ENCODE measurements at regions not wholly inside any gene's neighbourhood (a gene's known extent, or its start where the extent isn't known, plus 50 kb on each side); places are given as distances from the start of the nearest gene placed in this dataset.

- no peak for TF ChIP-seq CTCF (IDR thresholded peaks at IDR 0.05)
- TF ChIP-seq POLR2AphosphoS5 (IDR thresholded peaks at IDR 0.05): no peak
- no peak for TF ChIP-seq POLR2A (IDR thresholded peaks at IDR 0.05)
- no peak for TF ChIP-seq EP300 (IDR thresholded peaks at IDR 0.05; ENCODE audit: low read depth)
- no peak overlapping the region for H3K4me3 ChIP-seq
- H3K9me3 ChIP-seq: no peaks in the 10 kb centered on the region
- intact Hi-C loops (cut with DNase I; ENCODE audit: low total_unique reads): no loop called here
- no peak for DNase-seq
- H3K4me1 ChIP-seq: no peaks in the 10 kb centered on the region
- H3K27ac ChIP-seq: no peak overlapping the region
- no peaks in the 10 kb centered on the region for H3K27me3 ChIP-seq
- in situ Hi-C loops (cut with MboI; ENCODE audit: low pct_ligation_motif_present in 1 of 4, low pct_unique_long_range_greater_than_20kb in 1 of 4, low sequenced_read_pairs in 3 of 4): no loop called here
- no peaks in the 10 kb centered on the region for H3K36me3 ChIP-seq
Measured at GRCh38 chr15:81572190-81572589, 198.2 kb upstream of the TMC3 start.

GRCh38 chr15:81569286-81570080 is 195.5 kb upstream of the TMC3 start:
- H3K9me3 ChIP-seq: no peaks in the 10 kb centered on the region
- no peaks in the 10 kb centered on the region for H3K36me3 ChIP-seq
- no peak overlapping the region for H3K4me3 ChIP-seq
- no peak for DNase-seq
- intact Hi-C loops (cut with DNase I; ENCODE audit: low total_unique reads) (no loop called here), in situ Hi-C loops (cut with MboI; ENCODE audit: low pct_ligation_motif_present in 1 of 4, low pct_unique_long_range_greater_than_20kb in 1 of 4, low sequenced_read_pairs in 3 of 4) (no loop called here)
- no peak overlapping the region for H3K27ac ChIP-seq
- no peaks in the 10 kb centered on the region for H3K4me1 ChIP-seq
- 67 to 68% methylated on average over 4 of the region's 4 CpGs for WGBS, 2 donors (ENCODE audit: low coverage in 1 of 2)
- H3K27me3 ChIP-seq: no peaks in the 10 kb centered on the region
- TF ChIP-seq EP300 (IDR thresholded peaks at IDR 0.05; ENCODE audit: low read depth) (no peak), POLR2AphosphoS5 (IDR thresholded peaks at IDR 0.05) (no peak), CTCF (IDR thresholded peaks at IDR 0.05) (no peak), POLR2A (IDR thresholded peaks at IDR 0.05) (no peak)

- Histone ChIP-seq H3K27ac (no peak overlapping the region), H3K36me3 (no peaks in the 10 kb centered on the region), H3K4me3 (no peak overlapping the region), H3K27me3 (no peaks in the 10 kb centered on the region), H3K9me3 (no peaks in the 10 kb centered on the region), H3K4me1 (no peaks in the 10 kb centered on the region)
- TF ChIP-seq POLR2AphosphoS5 (IDR thresholded peaks at IDR 0.05): no peak
- TF ChIP-seq EP300 (IDR thresholded peaks at IDR 0.05; ENCODE audit: low read depth): no peak
- TF ChIP-seq POLR2A (IDR thresholded peaks at IDR 0.05): no peak
- no peak for TF ChIP-seq CTCF (IDR thresholded peaks at IDR 0.05)
- intact Hi-C loops (cut with DNase I; ENCODE audit: low total_unique reads) (no loop called here), in situ Hi-C loops (cut with MboI; ENCODE audit: low pct_ligation_motif_present in 1 of 4, low pct_unique_long_range_greater_than_20kb in 1 of 4, low sequenced_read_pairs in 3 of 4) (no loop called here)
- 73 to 82% methylated on average over 3 to 4 of the region's 4 CpGs for WGBS, 2 donors (ENCODE audit: low coverage in 1 of 2)
- DNase-seq: no peak
Measured at GRCh38 chr15:81567924-81568323, 193.9 kb upstream of the TMC3 start.

- TF ChIP-seq POLR2A (IDR thresholded peaks at IDR 0.05): no peak
- TF ChIP-seq POLR2AphosphoS5 (IDR thresholded peaks at IDR 0.05): no peak
- TF ChIP-seq EP300 (IDR thresholded peaks at IDR 0.05; ENCODE audit: low read depth): no peak
- no peak for TF ChIP-seq CTCF (IDR thresholded peaks at IDR 0.05)
- WGBS, 2 donors (ENCODE audit: low coverage in 1 of 2): 48 to 50% methylated on average over 2 of the region's 2 CpGs
- Histone ChIP-seq H3K4me3 (no peak overlapping the region), H3K27me3 (no peaks in the 10 kb centered on the region), H3K9me3 (no peaks in the 10 kb centered on the region), H3K36me3 (no peaks in the 10 kb centered on the region), H3K27ac (no peak overlapping the region), H3K4me1 (no peaks in the 10 kb centered on the region)
- in situ Hi-C loops (cut with MboI; ENCODE audit: low pct_ligation_motif_present in 1 of 4, low pct_unique_long_range_greater_than_20kb in 1 of 4, low sequenced_read_pairs in 3 of 4): no loop called here
- DNase-seq: no peak
- intact Hi-C loops (cut with DNase I; ENCODE audit: low total_unique reads): no loop called here
Measured at GRCh38 chr15:81562986-81563385, 189.0 kb upstream of the TMC3 start.

All from transverse colon (tissue), 4 donors.